ENCODE measurements at regions not wholly inside any gene's neighbourhood (a gene's known extent, or its start where the extent isn't known, plus 50 kb on each side); places are given as distances from the start of the nearest gene placed in this dataset.

DNA sequence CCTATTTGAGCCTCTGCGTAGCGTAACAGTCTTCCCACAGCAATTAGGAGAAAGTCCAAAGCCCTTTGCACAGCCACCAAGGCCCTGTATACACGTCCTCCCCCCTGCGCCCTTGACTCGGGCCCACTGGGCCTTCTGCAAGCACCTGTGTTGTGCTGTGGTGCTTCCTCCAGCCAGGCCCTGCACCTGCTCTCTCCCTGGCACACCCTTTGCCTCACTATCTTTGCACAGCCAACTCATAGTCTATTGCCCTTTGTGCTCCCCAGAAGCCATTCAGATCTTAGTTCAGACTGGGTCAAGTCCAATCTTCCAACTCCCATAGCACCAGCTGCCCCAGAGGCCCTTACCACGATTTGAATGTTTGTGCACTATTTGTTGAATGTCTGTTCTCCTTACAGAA lies 271.6 kb upstream of the MGAT5 start:
- Mint-ChIP-seq H3K27ac (no peak overlapping the region), H3K4me1 (peaks cover 11 to 13% of the 10 kb centered on the region in 2 experiments), H3K9me3 (peaks cover 5 to 8% of the 10 kb centered on the region in 2 experiments; a peak in 4 of 5 replicates), H3K36me3 (ENCODE audit: insufficient read depth in 1 of 3, low read depth in 3 of 3) (peaks cover 0 to 5% (median 0%) of the 10 kb centered on the region in 3 experiments; a peak in 5 of 7 replicates), H3K27me3 (ENCODE audit: low read depth) (peaks cover 5% of the 10 kb centered on the region; the same call in 1 of the 2 replicates), H3K4me3 (no peak overlapping the region)
- no peak for DNase-seq
- H3K27me3 ChIP-seq (ENCODE audit: insufficient read depth, low read length): no peaks in the 10 kb centered on the region
- H2BK120ac ChIP-seq (ENCODE audit: low read depth, low read length, poor library complexity, severe bottlenecking): no peak overlapping the region
- H2BK15ac ChIP-seq (ENCODE audit: low read depth, low read length): no peak overlapping the region
- TF ChIP-seq, protein P1, sequence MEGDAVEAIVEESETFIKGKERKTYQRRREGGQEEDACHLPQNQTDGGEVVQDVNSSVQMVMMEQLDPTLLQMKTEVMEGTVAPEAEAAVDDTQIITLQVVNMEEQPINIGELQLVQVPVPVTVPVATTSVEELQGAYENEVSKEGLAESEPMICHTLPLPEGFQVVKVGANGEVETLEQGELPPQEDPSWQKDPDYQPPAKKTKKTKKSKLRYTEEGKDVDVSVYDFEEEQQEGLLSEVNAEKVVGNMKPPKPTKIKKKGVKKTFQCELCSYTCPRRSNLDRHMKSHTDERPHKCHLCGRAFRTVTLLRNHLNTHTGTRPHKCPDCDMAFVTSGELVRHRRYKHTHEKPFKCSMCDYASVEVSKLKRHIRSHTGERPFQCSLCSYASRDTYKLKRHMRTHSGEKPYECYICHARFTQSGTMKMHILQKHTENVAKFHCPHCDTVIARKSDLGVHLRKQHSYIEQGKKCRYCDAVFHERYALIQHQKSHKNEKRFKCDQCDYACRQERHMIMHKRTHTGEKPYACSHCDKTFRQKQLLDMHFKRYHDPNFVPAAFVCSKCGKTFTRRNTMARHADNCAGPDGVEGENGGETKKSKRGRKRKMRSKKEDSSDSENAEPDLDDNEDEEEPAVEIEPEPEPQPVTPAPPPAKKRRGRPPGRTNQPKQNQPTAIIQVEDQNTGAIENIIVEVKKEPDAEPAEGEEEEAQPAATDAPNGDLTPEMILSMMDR (conservative IDR thresholded peaks at IDR 0.05): no peak
- H4K20me1 ChIP-seq (ENCODE audit: control insufficient read depth, insufficient read depth, insufficient read length): no peaks in the 10 kb centered on the region
- no peak overlapping the region for H3K4me2 ChIP-seq (ENCODE audit: insufficient read depth, insufficient read length, low read length)
- H3K9me3 ChIP-seq (ENCODE audit: control insufficient read depth, low read depth, low read length): no peaks in the 10 kb centered on the region
- no peak overlapping the region for H2AK5ac ChIP-seq (ENCODE audit: insufficient read length, low read length)
- no peak overlapping the region for H2BK20ac ChIP-seq (ENCODE audit: low read depth, low read length, poor library complexity, severe bottlenecking)
- no peak overlapping the region for H4K8ac ChIP-seq (replicated peaks; ENCODE audit: insufficient read length, low read depth, low read length)
- H3K18ac ChIP-seq (ENCODE audit: insufficient read length, low read depth, low read length): no peak overlapping the region
- no peak overlapping the region for H3K4ac ChIP-seq (ENCODE audit: low read depth, low read length)
- no peak overlapping the region for H3K27ac ChIP-seq (ENCODE audit: insufficient read length, low read depth, low read length)
- no CpG with 5 or more reads among the region's 6 CpGs for WGBS (ENCODE audit: extremely low coverage, insufficient read length, low lambda C conversion rate)
- no peak overlapping the region for H4K91ac ChIP-seq (ENCODE audit: insufficient read length, low read depth, low read length)
- no peak overlapping the region for H3K23ac ChIP-seq (ENCODE audit: insufficient read length, low read depth, low read length)
- no peak overlapping the region for H2BK5ac ChIP-seq (ENCODE audit: insufficient read length, low read length)
- no peak overlapping the region for H3K14ac ChIP-seq (ENCODE audit: insufficient read depth, low read length)
- no peak overlapping the region for H3K56ac ChIP-seq (ENCODE audit: insufficient read length, low read depth, low read length)
- no peak overlapping the region for H3K9ac ChIP-seq (ENCODE audit: extremely low read depth, insufficient read length, low read length)
- no peaks in the 10 kb centered on the region for H3K79me1 ChIP-seq (ENCODE audit: insufficient read depth, low read depth, low read length, poor library complexity, severe bottlenecking)
- H3K4me1 ChIP-seq (ENCODE audit: insufficient read depth, low read length): no peaks in the 10 kb centered on the region
- no peaks in the 10 kb centered on the region for H3K79me2 ChIP-seq (ENCODE audit: insufficient read depth, low read length)
- H2AFZ ChIP-seq (ENCODE audit: low read length): no peak overlapping the region
- H3K23me2 ChIP-seq (ENCODE audit: insufficient read length, low read depth, low read length, poor library complexity, severe bottlenecking): no peaks in the 10 kb centered on the region
- H4K5ac ChIP-seq (ENCODE audit: insufficient read length, low read depth, low read length): no peak overlapping the region
- H2BK12ac ChIP-seq (ENCODE audit: insufficient read length, low read depth, low read length): no peak overlapping the region
- H3T11ph ChIP-seq (ENCODE audit: low read length): no peak overlapping the region
